ENCODE measurements at regions not wholly inside any gene's neighbourhood (a gene's known extent, or its start where the extent isn't known, plus 50 kb on each side); places are given as distances from the start of the nearest gene placed in this dataset.

- TF ChIP-seq CTCF (IDR thresholded peaks at IDR 0.05) (no peak), POLR2A (IDR thresholded peaks at IDR 0.05) (no peak)
Measured at GRCh38 chr10:43926875-43927406, 278.3 kb upstream of the ZNF32 start.
